Activated gamma-delta T cell (primary cell): ENCODE measurements at regions not wholly inside any gene's neighbourhood (a gene's known extent, or its start where the extent isn't known, plus 50 kb on each side); places are given as distances from the start of the nearest gene placed in this dataset.
"Not testable (repeated sequence)": the region's sequence is repeated elsewhere in the genome, so short reads cannot be mapped to it uniquely, and the experiment has no call there.

Experiments
- DNase-seq: peaks from one replicate; lab custom pipeline; 2025; lab: John Stamatoyannopoulos, UW

GRCh38 chr6:137623293-137623692 is 129.1 kb upstream of the OLIG3 start:
- DNase-seq: no peak

DNA sequence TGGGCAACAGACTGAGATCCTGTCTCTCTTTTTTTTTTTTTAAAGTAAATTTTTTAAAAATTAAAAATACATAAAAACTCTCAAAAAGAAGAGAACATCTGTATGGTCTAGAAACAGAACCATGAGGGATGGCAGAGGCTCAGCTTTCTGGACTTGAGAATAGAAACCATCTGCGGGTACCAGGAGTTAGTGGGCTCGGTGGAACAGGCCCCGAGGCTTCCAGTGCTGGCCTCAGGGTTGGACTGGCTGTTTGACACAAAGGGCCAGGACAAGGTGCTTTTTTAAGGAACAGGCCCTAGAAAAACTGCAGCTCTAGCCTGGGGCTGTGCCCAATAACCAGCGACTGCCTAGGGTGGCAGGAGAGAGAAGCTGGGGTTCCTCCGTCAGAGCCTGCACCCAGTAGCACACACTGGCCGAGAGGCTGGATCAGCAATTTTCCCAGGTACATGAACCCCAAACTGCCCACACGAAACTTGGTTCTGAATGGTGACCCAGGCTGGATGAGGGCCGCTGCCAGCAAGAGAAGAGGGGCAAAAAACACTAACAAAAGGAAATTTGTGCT is 131.0 kb upstream of the OLIG3 start:
- no peak for DNase-seq

- DNase-seq: no peak
These were observed 131.6 kb upstream of the OLIG3 start for GRCh38 chr6:137625808-137626207.

GRCh38 chr6:137630666-137631065 is 136.5 kb upstream of the OLIG3 start:
- DNase-seq: no peak

DNA sequence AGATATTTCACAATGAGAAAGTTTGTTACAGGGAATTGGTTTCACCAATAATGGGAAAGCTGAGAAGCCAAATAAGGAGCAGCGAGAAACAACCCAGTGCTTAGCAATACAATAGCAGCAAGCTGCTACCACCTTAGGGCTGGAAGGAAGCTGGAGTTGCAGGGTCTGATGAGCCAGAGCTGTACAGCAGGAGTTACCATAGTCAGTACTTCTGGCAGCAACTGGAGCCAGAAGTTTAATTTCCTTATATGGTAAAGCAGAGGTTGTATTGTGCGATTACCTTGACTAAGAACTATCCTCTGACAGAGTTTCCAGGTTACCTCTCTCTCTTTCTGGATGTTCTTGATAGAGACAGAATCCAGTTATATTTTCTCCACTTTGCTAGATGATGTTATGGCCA is 137.1 kb upstream of the OLIG3 start:
- DNase-seq: no peak

GRCh38 chr6:137634177-137634576 is 140.0 kb upstream of the OLIG3 start:
- DNase-seq: not testable (repeated sequence)

GRCh38 chr6:137637121-137637520 is 142.9 kb upstream of the OLIG3 start:
- DNase-seq: no peak

DNA sequence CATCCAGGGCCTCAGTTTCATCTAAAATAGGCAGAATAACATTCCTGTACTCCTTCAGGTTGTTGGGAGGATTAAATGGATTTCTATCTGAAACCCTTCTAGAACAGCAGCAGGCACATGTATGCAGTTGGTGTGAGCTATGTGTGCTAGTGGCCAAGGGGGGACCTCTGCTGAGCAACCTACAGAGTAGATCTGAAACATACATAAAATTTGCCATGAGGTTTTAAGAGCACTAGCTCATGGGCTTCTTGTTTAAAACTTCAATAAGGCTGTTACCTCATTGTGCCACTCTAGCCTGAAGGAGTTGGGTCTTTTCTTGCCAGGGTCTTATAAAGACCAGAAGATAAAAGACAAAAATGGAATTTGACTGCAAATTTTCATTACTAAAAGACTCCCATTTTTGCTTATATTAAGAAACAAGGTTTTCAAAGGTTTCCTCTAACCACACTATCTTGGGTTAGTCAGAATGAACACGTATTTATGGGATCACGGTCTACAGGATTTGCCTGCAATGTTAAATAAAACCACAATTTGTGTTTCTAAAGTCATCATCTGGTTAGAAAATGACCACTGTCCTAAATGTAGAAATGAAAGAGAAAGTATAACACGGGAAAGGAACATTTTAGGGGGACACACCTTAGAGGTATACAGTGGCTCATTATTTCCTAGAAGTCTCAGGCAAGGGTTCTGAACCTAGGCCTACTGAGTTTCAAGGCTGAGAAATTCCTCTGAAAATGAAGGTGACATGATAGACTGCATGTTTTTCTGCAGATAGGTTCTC is 144.9 kb upstream of the OLIG3 start:
- DNase-seq: no peak

- DNase-seq: no peak
These were observed 145.9 kb upstream of the OLIG3 start for GRCh38 chr6:137640086-137640485.

DNA sequence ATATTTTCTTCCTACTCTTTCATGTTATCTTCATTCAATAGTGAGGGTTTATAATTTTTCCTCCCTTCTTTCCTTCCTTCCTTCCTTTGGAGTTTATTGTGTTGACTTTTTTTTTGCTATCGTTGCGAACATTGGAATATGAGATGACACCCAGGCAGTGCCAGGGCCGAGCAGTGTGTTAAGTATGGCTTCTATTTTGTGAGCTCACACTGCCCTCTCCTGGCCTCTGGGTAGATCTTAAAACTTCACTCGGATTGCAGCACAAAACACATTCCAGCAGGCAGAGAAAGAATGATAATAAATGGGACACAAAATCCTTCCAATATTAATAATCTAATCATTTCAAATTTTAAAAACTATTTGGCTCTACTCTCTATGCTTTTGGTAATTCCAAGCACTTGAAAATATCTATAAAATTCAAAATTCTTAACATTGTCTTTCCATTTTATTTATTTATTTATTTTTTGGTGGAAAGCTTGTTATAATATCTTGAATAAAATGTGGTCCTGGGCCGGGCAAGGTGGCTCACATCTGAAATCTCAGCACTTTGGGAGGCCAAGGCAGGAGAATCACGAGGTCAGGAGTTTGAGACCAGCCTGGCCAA is 147.4 kb upstream of the OLIG3 start:
- no peak for DNase-seq

- not testable (repeated sequence) for DNase-seq
These were observed 149.0 kb upstream of the OLIG3 start for GRCh38 chr6:137643210-137643609.

- not testable (repeated sequence) for DNase-seq
These were observed 149.4 kb upstream of the OLIG3 start for GRCh38 chr6:137643644-137644043.

DNA sequence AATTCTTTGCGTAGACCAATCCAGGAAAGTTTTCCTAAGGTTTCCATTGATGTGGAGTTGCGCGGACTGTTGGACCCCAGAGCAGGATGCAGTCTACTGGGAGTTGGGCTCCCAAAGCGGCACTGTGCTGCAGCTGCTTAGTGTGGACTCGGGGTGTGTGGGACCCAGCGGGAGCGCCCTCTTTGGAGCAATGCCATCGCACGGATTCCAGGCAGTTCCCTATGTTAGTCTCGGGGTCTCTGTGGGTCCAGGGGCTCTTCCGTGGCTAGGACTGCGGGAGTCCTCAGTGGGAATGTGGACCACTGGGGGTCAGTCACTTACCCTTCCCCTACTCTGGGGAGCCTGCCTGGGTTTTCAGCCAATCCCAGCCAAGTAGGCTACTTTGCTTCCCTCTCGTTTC is 151.7 kb upstream of the OLIG3 start:
- no peak for DNase-seq

GRCh38 chr6:137646484-137646883 is 152.3 kb upstream of the OLIG3 start:
- DNase-seq: no peak

GRCh38 chr6:137647762-137648447 is 153.7 kb upstream of the OLIG3 start:
- DNase-seq: no peak

DNA sequence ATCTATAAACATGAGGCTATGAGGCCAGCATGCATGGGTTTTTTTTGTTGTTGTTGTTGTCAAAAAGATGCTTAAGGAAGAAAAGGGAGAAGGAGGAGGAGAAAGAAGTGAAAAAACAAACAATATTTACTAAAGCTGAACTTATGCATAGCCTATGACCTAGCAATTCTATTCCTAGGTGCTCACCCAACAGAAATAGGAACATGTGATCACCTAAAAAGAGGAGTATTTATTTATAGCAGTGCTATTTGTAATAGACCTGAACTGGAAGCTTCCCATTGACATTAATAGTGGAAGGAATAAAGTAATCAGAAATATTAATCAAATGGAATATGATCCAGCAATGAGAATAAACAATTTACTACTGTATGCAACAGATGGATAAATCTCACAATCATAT is 156.5 kb upstream of the OLIG3 start:
- DNase-seq: no peak

DNA sequence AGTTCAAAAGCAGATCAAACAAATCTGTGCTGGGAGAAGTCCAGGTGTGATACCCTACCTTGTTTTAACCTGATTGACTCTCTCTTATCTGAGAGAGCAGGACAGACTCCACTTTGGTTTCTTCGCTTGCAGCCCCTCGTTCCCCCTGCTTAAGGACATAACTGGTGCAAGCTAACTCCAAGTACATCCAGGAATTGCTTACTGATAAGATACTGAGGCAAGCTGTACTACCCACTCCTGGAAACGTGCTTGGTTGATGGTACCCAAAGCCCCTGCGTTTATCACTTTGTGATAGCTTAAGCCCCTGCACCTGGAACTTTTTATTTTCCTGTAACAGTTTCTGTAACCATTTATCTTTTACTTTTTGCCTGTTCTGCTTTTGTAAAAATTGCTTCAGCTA is 157.0 kb upstream of the OLIG3 start:
- no peak for DNase-seq

DNA sequence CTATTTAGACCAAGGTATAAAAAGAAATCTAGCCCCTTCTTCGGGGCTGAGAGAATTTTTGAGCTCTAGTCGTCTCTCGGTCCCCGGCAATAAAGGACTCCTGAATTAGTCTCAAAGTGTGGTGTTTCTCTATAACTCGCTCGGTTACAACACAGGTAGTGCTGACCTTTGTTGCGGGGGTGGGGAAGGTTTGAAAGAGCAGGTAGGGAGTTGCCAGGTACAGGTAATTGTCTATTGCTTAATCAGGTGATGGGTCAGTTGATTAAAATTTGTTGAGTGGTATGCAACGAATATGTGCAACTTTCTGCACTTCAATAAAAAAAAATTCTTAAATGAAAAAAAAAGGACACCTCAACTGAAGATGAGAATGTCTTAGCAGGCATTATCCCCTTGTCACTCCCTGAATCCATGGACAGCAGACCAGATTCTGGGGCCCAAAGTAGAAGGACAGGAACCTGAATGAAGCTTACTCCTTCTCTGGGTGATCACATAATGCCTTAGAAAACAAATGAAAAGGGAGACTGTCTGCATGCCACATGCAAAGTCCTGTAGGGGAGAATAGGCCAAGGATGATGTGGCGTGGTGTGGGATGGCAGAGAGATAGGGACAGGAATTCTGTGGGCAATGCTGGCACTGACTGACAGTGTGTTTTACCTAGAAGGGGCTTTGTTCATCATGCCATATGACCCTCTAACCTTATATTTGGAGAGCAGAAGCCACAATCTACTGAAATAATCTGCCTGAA is 157.6 kb upstream of the OLIG3 start:
- no peak for DNase-seq

DNA sequence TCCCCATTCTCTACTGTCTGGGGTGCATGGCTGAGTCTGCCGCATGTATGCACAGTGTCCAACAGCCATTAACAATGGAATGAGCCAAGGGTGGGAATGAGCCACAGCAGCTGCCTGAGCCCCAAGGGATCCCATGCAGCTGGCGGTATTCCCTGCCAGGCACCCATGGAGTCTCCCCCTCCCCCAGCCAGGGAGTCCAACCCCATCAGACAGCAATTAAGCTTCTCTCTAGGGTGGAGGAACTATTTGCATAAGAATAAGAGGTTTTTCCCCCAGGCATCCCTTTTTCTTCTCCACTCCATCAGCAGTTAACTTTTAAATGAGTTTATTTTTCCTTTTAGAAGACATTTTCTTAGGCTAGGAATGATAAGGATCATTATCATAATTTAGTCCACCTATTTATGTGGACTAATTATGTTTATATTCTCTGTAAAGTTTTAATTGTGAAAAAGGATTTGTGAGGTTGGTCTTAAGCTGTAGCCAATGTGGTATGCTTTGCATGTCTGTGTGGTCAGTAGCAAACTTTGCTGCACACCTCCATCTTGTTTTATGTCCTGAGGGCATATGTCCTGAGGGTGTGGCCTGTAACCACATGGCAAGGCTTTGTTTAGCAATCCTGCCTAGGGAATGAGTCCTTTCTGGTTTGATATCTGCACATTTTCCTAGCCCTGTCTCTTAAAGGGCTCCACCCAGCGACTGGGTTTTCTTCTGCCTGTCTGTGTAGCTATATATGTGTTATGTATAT is 158.9 kb upstream of the OLIG3 start:
- DNase-seq: no peak

DNA sequence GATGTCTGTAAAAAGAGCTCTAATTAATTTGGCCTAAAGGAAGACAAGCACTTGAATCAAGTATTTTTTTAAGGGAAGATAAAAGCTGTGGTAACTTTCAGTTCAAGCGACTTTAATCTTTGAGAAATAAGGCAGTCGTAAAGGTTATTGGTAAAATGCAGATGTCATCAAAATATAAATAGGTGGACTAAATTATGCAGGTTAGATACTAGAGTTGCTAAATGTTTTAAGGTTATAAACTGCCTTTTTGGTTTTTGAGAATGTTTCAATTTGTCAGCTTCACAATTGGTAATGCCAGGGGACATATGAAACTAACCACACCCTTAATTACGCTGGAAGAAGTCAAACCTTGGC is 159.5 kb upstream of the OLIG3 start:
- DNase-seq: no peak

- DNase-seq: no peak
These were observed 160.3 kb upstream of the OLIG3 start for GRCh38 chr6:137654365-137654981.
